ENCODE measurements at regions not wholly inside any gene's neighbourhood (a gene's known extent, or its start where the extent isn't known, plus 50 kb on each side); places are given as distances from the start of the nearest gene placed in this dataset.

DNA sequence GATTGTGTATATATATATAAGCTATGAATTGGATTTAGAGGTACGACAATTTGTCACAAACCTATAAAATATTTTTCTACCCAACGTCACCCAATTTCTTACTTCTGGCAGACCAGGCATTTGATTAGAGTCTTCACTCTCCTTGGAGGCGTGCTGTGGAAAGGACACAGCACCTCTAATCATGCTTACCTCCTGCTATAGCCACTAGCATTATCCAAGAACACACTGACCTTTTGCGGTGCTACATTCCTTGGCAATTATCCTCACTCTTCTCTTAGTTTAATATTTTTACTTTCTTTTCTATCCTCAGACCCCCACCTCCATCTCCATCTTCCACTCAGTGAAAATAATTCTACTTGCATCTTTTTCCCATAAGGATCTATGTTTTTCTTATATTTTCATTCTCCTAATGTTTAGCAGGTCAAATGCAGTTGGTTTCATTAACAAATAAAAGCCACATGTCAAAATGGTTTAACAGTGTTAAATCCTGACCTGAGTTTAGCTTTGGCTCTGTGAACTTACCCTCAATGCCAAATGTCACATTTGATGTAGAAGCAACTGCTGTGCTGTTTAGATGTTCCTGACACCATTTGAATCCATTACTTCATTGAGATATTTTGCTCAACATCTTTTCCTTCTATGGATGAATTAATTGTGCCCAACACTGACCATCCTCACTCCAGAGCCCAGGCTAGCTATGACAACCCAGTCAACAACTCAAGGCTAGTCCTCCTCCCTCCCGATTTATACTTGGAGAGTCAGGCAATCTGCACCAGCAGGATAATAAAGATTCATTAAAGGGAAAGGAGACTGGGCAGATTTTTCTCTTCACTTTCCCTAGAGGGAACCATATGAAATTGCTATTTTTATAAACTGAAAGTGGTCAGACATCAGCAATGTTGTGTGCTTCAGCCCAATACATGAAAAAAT, 240.5 kb downstream of the MREG start:
- no peak for DNase-seq

DNA sequence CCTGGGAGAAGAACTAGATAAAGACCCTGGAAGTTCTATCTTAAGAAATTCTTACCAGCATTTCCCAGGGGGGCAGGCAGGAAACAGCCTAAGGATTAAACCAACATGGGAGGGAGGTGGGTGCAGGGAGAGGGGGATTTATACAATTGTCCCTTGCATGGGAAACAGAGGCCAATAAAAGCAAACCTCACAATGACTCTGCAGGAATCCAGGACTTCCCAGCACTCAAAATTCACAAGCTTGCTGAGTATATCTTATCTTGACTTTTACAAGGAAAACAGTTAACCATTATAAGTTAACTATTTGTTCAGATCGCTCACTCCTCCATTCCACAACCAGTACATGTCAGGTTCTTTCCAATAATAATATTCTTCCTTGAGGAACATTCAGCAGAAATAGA, 241.3 kb downstream of the MREG start:
- no peak for DNase-seq

- no peak for DNase-seq
These were observed 242.1 kb downstream of the MREG start for GRCh38 chr2:215771241-215771640.

DNA sequence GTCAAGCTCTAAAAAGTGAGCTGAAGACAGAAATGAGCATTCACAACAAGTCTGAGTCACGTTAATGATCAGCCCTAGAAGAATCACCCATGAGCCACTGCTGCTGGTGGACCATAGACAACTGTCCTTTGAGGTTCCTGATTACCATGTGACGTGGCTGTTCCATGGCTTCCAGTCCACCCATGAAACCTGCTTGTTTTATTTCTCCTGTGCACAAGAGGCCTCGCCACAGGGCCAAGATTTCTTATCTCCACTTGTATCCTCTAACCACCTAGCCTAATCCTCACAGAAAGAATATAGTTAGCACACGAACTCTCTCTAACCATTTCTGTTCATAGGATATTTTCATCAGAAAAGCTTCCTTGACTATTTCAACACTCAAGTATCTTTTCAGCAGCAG, 242.7 kb downstream of the MREG start:
- no peak for DNase-seq

- no peak for DNase-seq
These were observed 244.1 kb downstream of the MREG start for GRCh38 chr2:215769246-215769645.

DNA sequence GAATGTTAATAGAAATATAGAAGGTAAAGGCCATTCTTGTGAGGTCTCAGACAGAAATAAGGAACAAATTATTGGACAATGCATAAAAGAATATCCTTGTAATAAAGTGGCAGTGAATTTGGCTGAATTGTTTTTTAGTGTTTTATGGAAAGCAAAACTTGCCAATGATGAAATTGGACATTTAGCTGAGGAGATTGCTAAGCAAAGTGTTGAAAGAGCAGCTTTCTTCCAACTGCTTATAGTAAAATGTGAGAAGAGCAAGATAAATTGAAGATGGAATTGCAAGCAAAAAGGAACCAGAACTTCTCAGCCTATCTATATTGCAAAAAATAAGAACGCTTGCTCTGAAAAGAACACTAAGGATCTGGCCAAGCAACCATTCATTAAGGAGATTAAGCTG, 245.7 kb downstream of the MREG start:
- DNase-seq: no peak

DNA sequence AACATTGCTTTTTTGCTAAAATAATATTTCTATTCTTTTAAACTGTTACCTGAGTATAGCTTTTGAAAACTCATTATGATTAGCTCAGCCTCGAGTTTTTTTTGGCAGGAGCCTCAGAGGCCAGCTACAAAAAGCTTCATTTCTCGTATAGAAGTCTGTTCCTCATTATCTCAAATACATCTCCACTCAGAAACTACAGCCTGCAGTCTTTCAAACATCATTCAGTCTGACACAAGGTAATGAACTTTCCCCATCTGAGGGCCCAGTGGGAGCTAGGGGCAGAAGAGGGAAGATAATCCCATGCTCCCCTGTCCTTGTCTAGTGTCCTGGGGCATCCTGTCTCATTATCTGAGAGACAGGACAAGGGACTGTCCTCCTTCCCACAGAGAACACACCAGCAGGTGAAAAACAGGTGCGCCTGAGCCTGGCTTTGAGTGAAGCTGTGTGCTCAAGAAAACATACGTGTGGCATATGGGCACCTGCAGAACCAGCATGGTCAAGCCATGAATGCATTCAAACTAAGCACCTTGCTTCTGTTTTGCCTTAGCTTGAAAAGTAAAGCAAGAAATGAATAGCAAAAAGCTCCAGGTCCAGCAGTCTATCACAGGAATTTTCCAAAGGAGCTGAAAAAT, 247.5 kb downstream of the MREG start:
- DNase-seq: no peak

- no peak for DNase-seq
These were observed 248.8 kb downstream of the MREG start for GRCh38 chr2:215764441-215765048.

DNA sequence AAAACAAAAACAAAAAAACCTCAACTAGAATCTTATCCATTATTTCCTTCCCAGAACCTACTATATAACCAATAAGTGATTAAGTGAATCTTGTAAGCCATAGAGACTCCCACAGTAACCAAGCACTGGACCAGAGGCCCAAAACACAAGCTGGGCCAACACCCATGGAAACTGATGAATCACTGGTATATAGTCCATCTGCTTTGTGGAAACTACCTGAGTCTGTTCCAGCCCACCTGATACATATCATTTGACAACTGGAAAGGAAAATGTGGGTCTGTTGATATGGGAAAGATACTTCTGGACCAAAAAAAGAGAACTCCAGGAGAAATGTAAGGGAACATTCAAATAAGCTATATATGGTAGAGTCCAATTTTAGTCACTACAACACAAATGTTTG, 252.8 kb downstream of the MREG start:
- no peak for DNase-seq

DNA sequence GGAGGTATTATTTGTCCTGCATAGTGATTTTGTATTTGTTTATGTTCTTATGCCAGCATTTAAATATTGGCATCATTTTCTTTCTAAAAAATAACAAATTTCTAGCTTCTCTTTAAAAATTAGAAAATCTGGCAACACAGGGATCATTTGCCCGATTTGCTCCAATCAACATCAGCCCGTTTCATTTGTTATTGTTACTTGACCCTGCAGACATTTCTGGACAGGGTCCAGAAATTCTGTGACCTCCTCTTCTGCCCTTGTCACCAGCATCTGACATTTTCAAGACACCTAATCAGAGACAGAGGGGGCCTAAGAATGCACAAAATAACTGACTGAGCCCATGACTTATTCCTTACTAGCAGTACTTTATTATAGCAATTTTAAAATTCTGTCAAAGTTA, 253.3 kb downstream of the MREG start:
- no peak for DNase-seq

DNA sequence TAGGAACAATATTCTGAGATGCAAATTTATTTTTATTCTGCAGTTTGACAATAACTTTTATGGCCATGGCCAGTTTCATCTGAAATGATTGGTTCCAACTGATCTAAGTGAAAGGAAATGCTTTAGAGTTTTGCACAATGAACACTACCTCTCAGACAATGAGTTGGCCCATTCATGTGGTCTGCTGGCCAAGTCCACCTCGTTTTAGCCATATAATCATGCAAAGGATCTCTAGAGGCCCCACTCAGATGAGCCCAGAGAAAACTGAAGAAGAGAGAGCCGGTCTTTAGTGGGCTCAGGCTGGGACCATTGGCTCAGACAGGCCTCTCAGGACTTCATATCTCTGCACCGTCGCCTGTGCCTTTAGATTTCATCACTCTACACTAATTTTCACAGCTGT, 254.7 kb downstream of the MREG start:
- no peak for DNase-seq

DNA sequence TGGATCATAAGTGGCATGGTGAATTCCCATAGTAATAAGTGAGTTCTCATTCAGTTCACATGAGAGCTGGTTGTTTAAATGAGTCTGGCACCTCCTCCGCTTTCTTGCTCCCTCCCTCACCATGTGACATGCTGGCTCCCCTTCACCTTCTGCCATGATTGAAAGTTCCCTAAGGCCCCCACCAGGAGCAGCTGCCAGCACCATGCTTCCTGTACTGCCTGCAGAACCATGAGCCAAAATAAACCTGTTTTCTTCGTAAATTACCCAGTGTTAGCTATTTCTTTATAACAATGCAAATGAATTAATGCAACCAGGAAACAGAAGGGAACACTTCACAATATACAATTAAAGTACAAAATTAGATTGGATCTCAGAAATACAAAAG, 257.0 kb downstream of the MREG start:
- no peak for DNase-seq

GRCh38 chr2:215755641-215756345, 257.6 kb downstream of the MREG start:
- DNase-seq: no peak

GRCh38 chr2:215754546-215754945, 258.8 kb downstream of the MREG start:
- no peak for DNase-seq

DNA sequence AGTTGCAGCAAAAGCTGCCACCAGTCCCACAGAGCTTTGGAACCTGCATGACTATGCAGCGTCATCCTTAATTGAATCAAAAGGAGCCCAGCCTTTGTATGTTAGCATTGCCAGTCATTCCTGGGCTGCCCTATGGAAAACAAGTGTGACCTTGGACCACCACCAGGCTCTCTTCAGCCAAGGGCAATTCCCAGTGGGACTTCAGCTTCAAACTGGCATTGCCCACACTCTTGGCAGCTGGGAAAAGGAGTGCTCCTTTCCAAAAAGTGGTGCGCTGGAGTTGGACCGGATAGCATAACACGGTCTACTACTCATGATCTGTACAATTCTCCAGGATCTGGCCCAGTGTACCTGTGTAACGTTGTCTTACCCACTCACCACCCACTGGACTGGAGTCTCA, 259.5 kb downstream of the MREG start:
- no peak for DNase-seq

DNA sequence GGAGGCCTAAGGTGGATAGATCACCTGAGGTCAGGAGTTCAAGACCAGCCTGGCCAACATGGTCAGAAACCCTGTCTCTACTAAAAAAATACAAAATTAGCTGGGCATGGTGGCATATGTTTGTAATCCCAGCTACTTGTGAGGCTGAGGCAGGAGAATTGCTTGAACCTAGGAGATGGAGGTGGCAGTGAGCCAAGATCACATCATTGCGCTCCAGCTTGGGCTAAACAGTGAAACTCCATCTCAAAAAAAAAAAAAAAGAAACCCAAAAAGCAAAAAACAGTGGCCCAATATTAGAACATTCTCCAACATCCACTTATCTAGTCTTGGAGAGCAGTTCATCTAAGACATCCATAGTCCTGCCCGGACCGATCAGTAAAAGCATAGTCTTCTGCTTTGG, 260.4 kb downstream of the MREG start:
- no peak for DNase-seq

DNA sequence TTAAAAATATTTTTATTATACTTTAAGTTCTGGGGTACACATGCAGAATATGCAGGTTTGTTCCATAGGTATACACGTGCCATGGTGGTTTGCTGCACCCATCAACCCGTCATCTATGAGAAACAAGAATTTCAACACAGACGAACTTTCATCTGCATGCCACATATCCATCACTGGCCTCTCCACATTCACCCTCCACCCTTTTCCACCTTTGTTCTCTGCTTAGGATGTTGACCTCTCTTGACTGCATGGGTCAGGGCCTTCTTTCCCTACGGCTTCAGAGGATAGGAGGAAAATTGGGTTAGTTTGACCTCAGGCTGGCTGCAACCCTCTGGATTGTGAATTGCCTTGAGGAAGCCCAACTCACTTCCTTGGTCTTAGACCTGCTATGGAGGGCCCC, 260.9 kb downstream of the MREG start:
- DNase-seq: no peak

GRCh38 chr2:215751911-215752272, 261.5 kb downstream of the MREG start:
- DNase-seq: no peak

GRCh38 chr2:215751200-215751910, 262.0 kb downstream of the MREG start:
- no peak for DNase-seq

DNA sequence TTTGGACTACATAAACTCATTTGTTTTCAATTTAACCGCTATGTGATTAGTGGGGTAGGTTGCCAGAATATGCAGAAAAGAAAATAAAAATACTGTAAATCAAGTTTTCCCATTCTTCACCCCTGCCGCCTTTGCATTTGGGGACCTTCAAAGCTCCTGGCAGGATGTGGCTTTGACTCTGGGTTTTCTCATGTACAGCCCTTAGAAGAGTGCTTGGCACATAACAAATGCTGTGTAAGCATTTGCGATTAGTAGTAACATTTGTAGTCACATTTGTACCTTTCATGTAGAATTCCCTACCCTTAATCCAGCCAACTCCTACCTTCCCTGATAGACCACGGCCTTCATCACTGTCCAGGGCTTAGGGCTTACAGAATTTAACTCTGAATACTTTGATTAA, 262.6 kb downstream of the MREG start:
- no peak for DNase-seq

Data from nucleus accumbens (tissue), 56 donors.